MM.1S (cell line): ENCODE measurements at regions not wholly inside any gene's neighbourhood (a gene's known extent, or its start where the extent isn't known, plus 50 kb on each side); places are given as distances from the start of the nearest gene placed in this dataset.

ENCODE experiments used
- CTCF ChIP-seq: fragments of 300-600 bp; sonication (generic); IDR thresholded peaks from 2 replicates; pipeline ENCODE4 v1.5.1; 2016; ENCODE audit warnings: antibody characterized with exemption, low read length, mixed read lengths
- EZH2 ChIP-seq: fragments of 300-600 bp; sonication (generic); optimal IDR thresholded peaks from 2 replicates; pipeline ENCODE3; 2017; ENCODE audit warnings: low read depth, mild to moderate bottlenecking, antibody characterized with exemption, low read length, mixed read lengths

DNA sequence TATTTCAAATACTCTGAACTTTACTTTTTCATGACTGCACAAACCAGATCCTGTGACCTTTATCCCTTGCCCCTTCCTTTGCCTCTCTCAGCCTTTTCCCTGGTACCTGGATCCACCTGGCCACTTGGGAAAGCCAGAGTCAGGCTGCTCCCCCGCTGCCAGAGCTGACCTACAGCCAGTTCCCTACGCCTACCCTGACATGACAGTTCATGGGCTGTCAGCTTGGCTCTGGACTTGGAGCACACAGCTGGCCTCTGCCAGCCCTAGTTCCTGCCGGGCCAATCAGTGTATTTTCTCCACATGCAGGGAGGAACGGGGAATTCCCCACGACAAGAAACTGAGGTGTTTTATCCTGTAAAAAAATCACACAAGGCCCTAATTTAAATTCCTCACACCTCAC, 382.6 kb downstream of the INSC start:
- TF ChIP-seq CTCF (no peak), EZH2 (no peak)
